GM18508 (cell line): ENCODE measurements at regions not wholly inside any gene's neighbourhood (a gene's known extent, or its start where the extent isn't known, plus 50 kb on each side); places are given as distances from the start of the nearest gene placed in this dataset.
"Not testable (repeated sequence)": the region's sequence is repeated elsewhere in the genome, so short reads cannot be mapped to it uniquely, and the experiment has no call there.

Source experiments
- ATAC-seq: cut with Tn5 transposase; IDR thresholded peaks from one replicate; pipeline ENCODE4 v1.9.1; 2021; ENCODE audit warnings: moderate number of reproducible peaks; ENCODE audit not compliant: insufficient read depth, unreplicated experiment

DNA sequence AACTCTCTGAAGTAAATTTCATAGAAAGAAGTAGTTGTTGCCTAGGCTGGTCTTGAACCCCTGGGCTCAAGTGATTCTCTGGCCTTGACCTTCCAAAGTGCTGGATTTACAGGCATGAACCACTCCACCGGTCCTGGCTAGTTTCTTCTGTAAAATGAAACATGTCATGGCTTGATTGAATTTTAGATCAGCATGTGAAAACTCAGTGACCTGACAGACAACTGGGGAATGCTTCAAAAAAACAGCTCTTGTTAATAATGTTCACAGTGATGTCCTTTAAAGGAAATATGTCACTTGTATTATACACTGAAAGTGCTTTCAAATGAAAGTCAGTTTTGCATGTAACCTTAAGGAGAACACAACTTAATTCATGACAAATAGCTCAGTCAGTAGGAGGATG, 118.2 kb downstream of the KLF5 start:
- ATAC-seq, result no peak

DNA sequence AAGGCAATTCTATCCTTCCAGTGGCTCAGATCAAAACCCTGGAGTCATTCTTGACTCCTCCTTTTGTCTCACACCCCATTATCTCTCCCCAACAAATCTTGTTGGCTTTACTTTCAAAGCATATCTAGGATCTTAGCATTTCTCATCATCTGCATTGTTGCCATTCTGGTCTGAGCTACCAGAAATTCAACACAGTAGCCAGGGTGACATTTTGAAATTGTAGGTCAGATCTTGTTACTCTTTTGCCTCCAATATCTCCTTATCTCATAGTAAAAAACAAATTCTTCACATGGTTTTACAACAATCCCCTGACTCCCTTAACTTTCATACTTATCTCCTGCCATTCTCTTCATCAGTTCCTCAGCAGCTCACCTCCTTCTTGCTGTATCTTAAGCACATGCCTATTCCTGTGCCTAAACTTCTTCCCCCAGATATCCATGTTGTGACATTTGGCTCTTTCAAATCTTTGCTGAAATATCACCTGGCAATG, 115.8 kb downstream of the KLF5 start:
- ATAC-seq, result no peak

GRCh38 chr13:73173279-73173811, 114.5 kb downstream of the KLF5 start:
- no peak for ATAC-seq

GRCh38 chr13:73171926-73172325, 113.1 kb downstream of the KLF5 start:
- no peak for ATAC-seq

DNA sequence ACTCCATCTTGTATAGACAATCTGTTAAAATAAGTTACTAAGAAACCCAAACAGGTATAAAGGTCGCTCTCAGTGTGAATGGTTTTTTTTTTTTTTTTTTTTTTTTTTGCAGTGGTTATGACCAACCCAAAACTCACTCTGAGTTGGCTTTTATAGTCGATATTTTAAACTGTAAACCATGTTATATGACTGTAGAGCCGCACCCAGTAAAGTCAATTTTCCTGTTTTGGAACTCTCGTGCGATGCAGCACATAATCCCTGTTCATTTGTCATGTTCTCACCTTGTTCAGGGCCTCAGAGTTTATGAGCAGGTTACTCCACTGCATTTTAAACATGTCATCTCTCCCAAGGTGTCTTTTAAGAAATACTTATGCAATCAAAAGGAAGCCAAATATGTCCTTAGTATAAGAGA, 112.5 kb downstream of the KLF5 start:
- ATAC-seq, result no peak

DNA sequence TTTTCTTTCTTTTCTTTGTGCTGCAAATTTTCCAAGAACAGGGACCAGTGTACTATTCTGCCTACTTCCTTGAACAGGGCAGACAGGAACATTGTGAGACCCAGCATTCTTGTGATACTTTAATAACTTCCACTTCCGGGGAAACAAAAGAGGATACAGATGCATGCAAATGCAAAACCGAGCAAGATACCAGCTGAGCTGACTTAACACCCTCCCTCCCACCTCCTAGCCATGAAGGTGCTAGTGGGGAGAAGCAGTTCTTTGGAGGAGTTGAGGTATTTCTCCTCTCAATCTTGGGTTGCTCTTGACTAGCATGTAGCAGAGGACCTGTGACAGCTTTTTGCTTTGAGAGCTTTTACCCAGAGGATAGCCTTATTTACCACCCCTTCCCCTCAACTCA, 111.2 kb downstream of the KLF5 start:
- no peak for ATAC-seq

DNA sequence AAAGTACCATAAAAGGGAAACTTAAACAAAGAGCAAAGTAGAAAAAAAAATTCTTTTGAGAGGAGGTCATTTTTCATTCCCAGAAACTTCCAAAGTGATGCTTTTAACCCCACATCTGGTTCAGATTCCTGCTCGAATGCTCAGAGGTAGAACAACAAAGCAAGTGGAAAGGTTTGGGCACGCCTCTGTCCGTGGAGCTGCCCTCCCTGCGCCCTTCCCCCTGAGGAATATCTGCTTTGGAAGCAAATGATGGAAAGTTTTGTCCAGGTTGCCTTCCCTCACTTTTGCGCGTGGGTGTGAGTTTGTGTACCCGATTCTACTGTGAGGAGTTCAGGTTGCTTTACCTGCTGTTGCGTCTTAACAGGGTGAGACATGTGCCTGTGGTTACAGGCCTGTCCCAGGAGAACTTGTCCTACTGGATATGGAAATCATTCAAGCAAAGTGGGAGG, 110.2 kb downstream of the KLF5 start:
- ATAC-seq, result no peak

DNA sequence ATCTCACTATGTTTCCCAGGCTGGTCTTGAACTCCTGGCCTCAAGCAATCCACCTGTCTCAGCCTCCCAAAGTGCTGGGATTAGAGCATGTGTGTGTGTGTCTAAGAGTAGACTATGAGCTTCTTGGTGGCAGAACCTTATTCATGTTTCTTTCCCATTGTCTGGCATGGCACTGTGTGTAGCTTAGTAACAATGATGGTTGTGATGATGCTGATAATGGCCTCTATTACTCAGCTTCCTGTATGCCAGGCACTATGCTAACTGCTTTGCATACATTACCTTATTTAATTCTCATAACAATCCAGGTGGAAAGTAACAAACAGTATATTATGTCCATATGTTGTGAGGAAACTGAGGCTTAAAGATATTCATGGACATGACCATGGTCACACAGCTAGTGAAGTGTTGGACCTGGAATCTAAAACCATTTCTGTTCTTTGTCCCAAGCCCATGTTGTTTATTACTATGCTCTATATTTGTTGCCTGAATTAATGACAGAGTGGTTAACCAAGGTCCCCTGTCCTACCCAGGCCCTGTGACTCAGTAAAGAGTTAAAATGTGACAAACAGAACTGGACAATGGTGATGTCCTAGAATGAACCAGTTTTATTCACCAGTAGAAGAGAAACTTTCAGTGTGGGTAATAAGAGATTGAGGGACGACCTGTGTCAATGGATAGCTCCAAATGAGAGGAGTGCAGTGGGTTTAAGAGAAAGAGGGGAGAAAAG, 109.6 kb downstream of the KLF5 start:
- ATAC-seq, result no peak

GRCh38 chr13:73167028-73167820, 108.4 kb downstream of the KLF5 start:
- no peak for ATAC-seq

- ATAC-seq, result no peak
Measured at GRCh38 chr13:73166204-73166603, 107.4 kb downstream of the KLF5 start.

GRCh38 chr13:73162912-73163911, 104.4 kb downstream of the KLF5 start:
- ATAC-seq, result no peak

DNA sequence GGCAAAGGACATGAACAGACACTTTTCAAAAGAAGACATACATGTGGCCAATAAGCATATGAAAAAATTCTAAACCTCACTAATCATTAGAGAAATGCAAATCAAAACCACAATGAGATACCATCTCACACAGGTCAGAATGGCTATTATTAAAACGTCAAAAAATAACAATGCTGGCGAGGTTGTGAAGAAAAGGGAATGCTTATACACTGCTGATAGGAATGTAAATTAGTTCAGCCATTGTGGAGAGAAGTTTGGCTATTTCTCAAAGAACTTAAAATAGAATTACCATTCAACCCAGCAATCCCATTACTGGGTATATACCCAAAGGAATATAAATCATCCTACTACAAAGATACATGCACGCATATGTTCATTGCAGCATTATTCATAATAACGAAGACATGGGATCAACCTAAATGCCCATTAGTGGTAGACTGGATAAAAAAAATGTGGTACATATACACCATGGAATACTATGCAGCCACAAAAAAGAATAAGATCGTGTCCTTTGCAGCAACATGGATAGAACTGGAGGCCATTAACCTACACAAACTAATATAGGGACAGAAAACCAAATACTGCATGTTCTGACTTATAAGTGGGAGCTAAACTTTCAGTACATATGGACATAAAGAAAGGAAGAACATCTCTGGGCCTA, 101.7 kb downstream of the KLF5 start:
- not testable (repeated sequence) for ATAC-seq

GRCh38 chr13:73158851-73159250, 100.0 kb downstream of the KLF5 start:
- ATAC-seq, result no peak

DNA sequence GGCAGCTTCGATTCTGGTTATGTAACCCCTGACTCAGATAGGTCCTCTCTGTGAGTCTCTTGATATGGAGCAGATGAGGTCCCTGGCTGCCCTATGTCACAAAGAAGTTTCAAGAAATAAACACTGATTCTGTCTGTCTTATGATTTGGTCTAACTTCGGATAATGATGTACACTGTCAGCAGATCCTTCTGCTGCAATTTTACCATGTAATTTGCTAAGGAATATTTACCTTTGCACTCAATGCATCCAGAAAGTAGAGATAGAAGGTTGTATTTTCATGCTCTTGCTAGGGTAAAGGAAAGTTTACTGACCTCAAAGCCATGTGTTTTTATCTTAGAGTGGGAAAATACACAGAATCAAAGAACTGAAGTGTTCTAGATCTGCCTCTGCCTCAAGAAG, 98.2 kb downstream of the KLF5 start:
- ATAC-seq, result no peak

DNA sequence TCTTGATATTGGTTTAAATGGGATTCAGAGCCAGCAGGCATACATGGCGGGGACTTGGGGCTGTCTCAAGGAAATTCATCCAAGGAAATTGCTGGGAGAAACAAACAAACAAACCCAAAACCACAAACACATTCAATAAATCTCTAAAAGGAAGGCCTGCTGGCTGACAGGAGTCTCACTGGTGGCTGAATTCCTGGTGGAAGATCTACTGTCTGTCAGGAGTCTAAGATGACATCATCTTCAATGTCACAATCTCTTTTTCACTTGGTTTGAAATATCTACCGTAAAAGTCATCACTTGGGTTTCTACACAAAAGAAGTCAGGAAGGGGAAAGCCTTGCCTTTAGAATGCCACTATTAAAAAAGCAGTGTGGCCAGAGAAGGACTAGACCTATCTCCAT, 87.9 kb downstream of the KLF5 start:
- ATAC-seq, result no peak

GRCh38 chr13:73142071-73142470, 83.3 kb downstream of the KLF5 start:
- ATAC-seq, result no peak

- no peak for ATAC-seq
Measured at GRCh38 chr13:73141292-73141771, 82.5 kb downstream of the KLF5 start.

DNA sequence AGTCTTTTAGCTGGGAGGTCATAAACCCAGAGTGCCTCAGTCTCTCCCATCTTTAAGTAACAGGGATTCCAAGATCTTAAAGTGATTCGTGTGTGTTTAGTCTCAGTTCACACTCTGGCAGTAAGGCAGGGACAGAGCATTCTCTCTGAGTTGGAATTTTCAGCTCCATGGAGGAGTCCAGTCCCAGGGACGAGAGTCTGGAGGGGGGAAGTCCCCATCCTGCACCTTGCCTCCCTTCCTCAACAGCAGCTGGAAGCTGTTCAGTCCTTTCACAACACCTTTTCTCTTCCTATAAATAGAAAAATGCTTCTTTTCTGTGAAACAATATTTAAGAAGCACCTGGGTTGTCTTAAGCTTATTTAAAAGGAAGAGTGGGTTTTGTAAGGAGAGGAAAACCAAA, 82.0 kb downstream of the KLF5 start:
- ATAC-seq, result no peak
